ENCODE measurements at regions not wholly inside any gene's neighbourhood (a gene's known extent, or its start where the extent isn't known, plus 50 kb on each side); places are given as distances from the start of the nearest gene placed in this dataset.
A peak's percentile ranks its signal among the peaks of the same experiment; 100 is the strongest.

- TF ChIP-seq CHD7 (IDR thresholded peaks at IDR 0.05; ENCODE audit: insufficient replicate concordance, low read length) (no peak), CBX8 (IDR thresholded peaks at IDR 0.05; ENCODE audit: borderline replicate concordance, low read depth, low read length) (no peak), RAD21 (IDR thresholded peaks at IDR 0.05 in 1 of 2, conservative IDR thresholded peaks at IDR 0.05 in 1 of 2; ENCODE audit: low read depth in 2 of 2, low read length in 2 of 2) (peak; percentile 3 to 46; a peak in 3 of 4 replicates), EGR1 (IDR thresholded peaks at IDR 0.05; ENCODE audit: borderline replicate concordance, low read depth, low read length) (no peak), EZH2 (IDR thresholded peaks at IDR 0.05; ENCODE audit: low read depth, low read length, severe bottlenecking) (no peak), ASH2L (IDR thresholded peaks at IDR 0.05; ENCODE audit: low read length) (no peak), TCF12 (IDR thresholded peaks at IDR 0.05; ENCODE audit: low read depth, low read length) (no peak), CTCF (IDR thresholded peaks at IDR 0.05; ENCODE audit: control extremely low read depth in 1 of 3, insufficient read depth in 1 of 3, low read depth in 1 of 3, low read length in 3 of 3) (peak in 2 of 3 experiments; percentile 26 to 39; a peak in 3 of 4 replicates), KDM5A (IDR thresholded peaks at IDR 0.05; ENCODE audit: low read length) (no peak)
Observed at GRCh38 chr5:136506131-136506530, 140.8 kb upstream of the TRPC7 start (continued).

Measured in H1 (cell line).